ENCODE measurements at regions not wholly inside any gene's neighbourhood (a gene's known extent, or its start where the extent isn't known, plus 50 kb on each side); places are given as distances from the start of the nearest gene placed in this dataset.

GRCh38 chr4:160826339-160826679 is 1337.5 kb downstream of the FSTL5 start:
- no peak for DNase-seq
- H3K9ac ChIP-seq (ENCODE audit: low read length): no peak overlapping the region
- H2AFZ ChIP-seq (ENCODE audit: low read length): no peak overlapping the region
- H3K9me3 ChIP-seq (replicated peaks; ENCODE audit: insufficient read depth, low read length): no peaks in the 10 kb centered on the region
- no peaks in the 10 kb centered on the region for H4K20me1 ChIP-seq (ENCODE audit: insufficient read depth, low read length)
- no peaks in the 10 kb centered on the region for H3K36me3 ChIP-seq (replicated peaks; ENCODE audit: insufficient read depth, low read length)
- H3K27ac ChIP-seq (ENCODE audit: low read length): no peak overlapping the region
- no peaks in the 10 kb centered on the region for H3K79me2 ChIP-seq (ENCODE audit: low read length)
- H3F3A ChIP-seq (ENCODE audit: insufficient read depth, low read length): no peaks in the 10 kb centered on the region
- H3K27me3 ChIP-seq (replicated peaks; ENCODE audit: insufficient read depth, low read length): no peaks in the 10 kb centered on the region
- TF ChIP-seq, protein P1, sequence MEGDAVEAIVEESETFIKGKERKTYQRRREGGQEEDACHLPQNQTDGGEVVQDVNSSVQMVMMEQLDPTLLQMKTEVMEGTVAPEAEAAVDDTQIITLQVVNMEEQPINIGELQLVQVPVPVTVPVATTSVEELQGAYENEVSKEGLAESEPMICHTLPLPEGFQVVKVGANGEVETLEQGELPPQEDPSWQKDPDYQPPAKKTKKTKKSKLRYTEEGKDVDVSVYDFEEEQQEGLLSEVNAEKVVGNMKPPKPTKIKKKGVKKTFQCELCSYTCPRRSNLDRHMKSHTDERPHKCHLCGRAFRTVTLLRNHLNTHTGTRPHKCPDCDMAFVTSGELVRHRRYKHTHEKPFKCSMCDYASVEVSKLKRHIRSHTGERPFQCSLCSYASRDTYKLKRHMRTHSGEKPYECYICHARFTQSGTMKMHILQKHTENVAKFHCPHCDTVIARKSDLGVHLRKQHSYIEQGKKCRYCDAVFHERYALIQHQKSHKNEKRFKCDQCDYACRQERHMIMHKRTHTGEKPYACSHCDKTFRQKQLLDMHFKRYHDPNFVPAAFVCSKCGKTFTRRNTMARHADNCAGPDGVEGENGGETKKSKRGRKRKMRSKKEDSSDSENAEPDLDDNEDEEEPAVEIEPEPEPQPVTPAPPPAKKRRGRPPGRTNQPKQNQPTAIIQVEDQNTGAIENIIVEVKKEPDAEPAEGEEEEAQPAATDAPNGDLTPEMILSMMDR (IDR thresholded peaks at IDR 0.05; ENCODE audit: low read length): no peak
- no peak for TF ChIP-seq EZH2phosphoT487 (IDR thresholded peaks at IDR 0.05; ENCODE audit: low read length)
- no peak for TF ChIP-seq EZH2 (optimal IDR thresholded peaks at IDR 0.05; ENCODE audit: low read depth, low read length)
- H3K4me1 ChIP-seq (ENCODE audit: low read length): peaks cover 12% of the 10 kb centered on the region; the same call in 1 of the 2 replicates
- H3K4me3 ChIP-seq (ENCODE audit: low read length): no peak overlapping the region
- no peak overlapping the region for H3K4me2 ChIP-seq (ENCODE audit: low read depth, low read length)
- H3K9me2 ChIP-seq (replicated peaks; ENCODE audit: insufficient read depth, low read length): no peaks in the 10 kb centered on the region

- no peak overlapping the region for H3K4me2 ChIP-seq (ENCODE audit: low read depth, low read length)
- peak; percentile 21 for DNase-seq
- no peak overlapping the region for H3K27ac ChIP-seq (ENCODE audit: low read length)
- no peaks in the 10 kb centered on the region for H3K79me2 ChIP-seq (ENCODE audit: low read length)
- no peak overlapping the region for H2AFZ ChIP-seq (ENCODE audit: low read length)
- no peaks in the 10 kb centered on the region for H3K9me2 ChIP-seq (replicated peaks; ENCODE audit: insufficient read depth, low read length)
- no peak overlapping the region for H3K4me3 ChIP-seq (ENCODE audit: low read length)
- H3F3A ChIP-seq (ENCODE audit: insufficient read depth, low read length): no peaks in the 10 kb centered on the region
- peaks cover 12% of the 10 kb centered on the region; the same call in 1 of the 2 replicates for H3K4me1 ChIP-seq (ENCODE audit: low read length)
- no peak overlapping the region for H3K9ac ChIP-seq (ENCODE audit: low read length)
- no peaks in the 10 kb centered on the region for H3K9me3 ChIP-seq (replicated peaks; ENCODE audit: insufficient read depth, low read length)
- H4K20me1 ChIP-seq (ENCODE audit: insufficient read depth, low read length): no peaks in the 10 kb centered on the region
- no peaks in the 10 kb centered on the region for H3K27me3 ChIP-seq (replicated peaks; ENCODE audit: insufficient read depth, low read length)
- TF ChIP-seq, protein P1 (IDR thresholded peaks at IDR 0.05; ENCODE audit: low read length): no peak
- no peak for TF ChIP-seq EZH2phosphoT487 (IDR thresholded peaks at IDR 0.05; ENCODE audit: low read length)
- no peak for TF ChIP-seq EZH2 (optimal IDR thresholded peaks at IDR 0.05; ENCODE audit: low read depth, low read length)
- no peaks in the 10 kb centered on the region for H3K36me3 ChIP-seq (replicated peaks; ENCODE audit: insufficient read depth, low read length)
Measured at GRCh38 chr4:160831165-160831922, 1332.5 kb downstream of the FSTL5 start.

DNA sequence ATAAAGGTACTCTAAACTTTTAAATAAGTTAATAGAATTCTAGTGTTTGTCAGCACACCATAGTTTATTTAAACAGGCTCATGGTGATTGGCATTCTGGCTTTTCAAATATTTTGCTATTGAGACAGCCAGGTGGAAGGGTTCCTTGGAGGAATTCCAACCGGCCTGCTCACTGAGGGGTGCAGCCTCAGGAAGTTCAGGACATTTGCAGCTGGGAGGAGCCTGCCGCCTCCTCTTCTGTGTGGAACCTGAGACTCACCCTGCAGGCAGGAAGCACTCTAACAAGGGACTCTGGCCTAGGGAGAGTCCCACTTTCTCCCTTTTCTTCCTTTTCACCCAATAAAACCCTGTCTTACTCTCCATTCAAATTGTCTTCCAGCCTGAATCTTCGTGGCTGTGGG is 1328.0 kb downstream of the FSTL5 start:
- Histone ChIP-seq H3K9ac (ENCODE audit: low read length) (no peak overlapping the region), H3K27me3 (replicated peaks; ENCODE audit: insufficient read depth, low read length) (no peaks in the 10 kb centered on the region), H3K4me2 (ENCODE audit: low read depth, low read length) (no peak overlapping the region), H3K4me3 (ENCODE audit: low read length) (no peak overlapping the region), H3K4me1 (ENCODE audit: low read length) (peaks cover 2% of the 10 kb centered on the region; the same call in 1 of the 2 replicates), H3K9me3 (replicated peaks; ENCODE audit: insufficient read depth, low read length) (no peaks in the 10 kb centered on the region), H3K9me2 (replicated peaks; ENCODE audit: insufficient read depth, low read length) (no peaks in the 10 kb centered on the region), H3K36me3 (replicated peaks; ENCODE audit: insufficient read depth, low read length) (no peaks in the 10 kb centered on the region), H3F3A (ENCODE audit: insufficient read depth, low read length) (no peaks in the 10 kb centered on the region), H2AFZ (ENCODE audit: low read length) (no peak overlapping the region), H3K79me2 (ENCODE audit: low read length) (no peaks in the 10 kb centered on the region), H3K27ac (ENCODE audit: low read length) (no peak overlapping the region), H4K20me1 (ENCODE audit: insufficient read depth, low read length) (no peaks in the 10 kb centered on the region)
- TF ChIP-seq EZH2 (optimal IDR thresholded peaks at IDR 0.05; ENCODE audit: low read depth, low read length): no peak
- TF ChIP-seq, protein P1 (IDR thresholded peaks at IDR 0.05; ENCODE audit: low read length): no peak
- TF ChIP-seq EZH2phosphoT487 (IDR thresholded peaks at IDR 0.05; ENCODE audit: low read length): no peak
- no peak for DNase-seq

Measured in MM.1S (cell line).